HG03095 (cell line): ENCODE measurements at regions not wholly inside any gene's neighbourhood (a gene's known extent, or its start where the extent isn't known, plus 50 kb on each side); places are given as distances from the start of the nearest gene placed in this dataset.

Experiments used
- ATAC-seq: cut with Tn5 transposase; IDR thresholded peaks from one replicate; pipeline ENCODE4 v1.9.1; 2021; ENCODE audit warnings: moderate library complexity; ENCODE audit not compliant: unreplicated experiment

- no peak for ATAC-seq
These were observed 95.5 kb upstream of the ATP6AP2 start for GRCh38 chrX:40485102-40485826.

DNA sequence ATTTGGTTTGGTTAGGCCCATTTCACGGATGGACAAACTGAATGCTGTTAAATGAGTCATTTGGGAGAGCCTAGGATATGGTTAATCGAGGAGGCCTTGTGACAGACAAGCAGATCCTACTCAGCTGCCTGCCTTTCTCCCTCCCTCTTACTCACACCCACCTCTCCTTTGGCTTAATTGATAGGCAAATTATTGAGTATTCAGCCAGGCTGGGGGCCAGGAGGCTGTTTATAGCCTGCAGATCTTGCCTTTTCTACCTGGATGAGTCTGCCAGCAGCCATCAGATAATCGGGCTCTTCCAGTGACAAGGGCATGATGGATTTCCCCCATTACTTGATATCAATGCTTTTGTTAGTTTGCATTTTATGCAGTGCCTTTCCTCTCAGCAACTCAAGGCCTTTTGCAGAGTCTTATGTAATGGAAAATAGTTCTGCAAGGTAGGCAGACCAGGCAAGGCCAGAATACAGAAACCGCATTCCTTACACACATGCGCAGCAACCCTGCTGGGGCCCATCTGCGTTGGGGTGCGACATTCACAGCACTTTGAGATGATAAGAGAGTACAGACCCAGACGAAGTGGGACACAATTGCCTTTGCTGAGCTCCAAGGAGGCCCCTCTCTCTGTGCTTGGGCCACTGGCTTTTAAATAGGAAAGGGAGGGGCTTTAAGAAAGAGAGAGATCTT lies 96.2 kb upstream of the ATP6AP2 start:
- no peak for ATAC-seq

DNA sequence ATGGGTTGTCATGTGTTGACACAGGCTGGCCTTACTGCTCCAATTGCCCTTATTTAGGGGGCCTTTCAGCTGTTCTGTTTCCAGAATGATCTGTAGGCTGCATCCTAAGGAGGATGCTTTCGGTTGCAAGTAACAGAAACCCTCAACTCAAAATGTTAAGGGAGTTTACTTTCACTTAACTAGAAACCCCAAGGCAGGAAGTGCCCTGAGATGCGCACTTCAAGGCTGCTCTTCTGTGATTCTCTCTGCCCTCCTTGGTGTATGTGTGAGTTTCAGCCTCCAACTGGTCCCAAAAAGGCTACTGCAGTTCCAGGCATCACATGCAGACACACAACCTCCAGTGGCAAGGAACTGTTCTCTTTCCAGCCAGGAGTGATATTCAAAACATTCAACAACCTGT lies 97.3 kb upstream of the ATP6AP2 start:
- no peak for ATAC-seq

- ATAC-seq: no peak
These were observed 100.9 kb upstream of the ATP6AP2 start for GRCh38 chrX:40479777-40480318.

DNA sequence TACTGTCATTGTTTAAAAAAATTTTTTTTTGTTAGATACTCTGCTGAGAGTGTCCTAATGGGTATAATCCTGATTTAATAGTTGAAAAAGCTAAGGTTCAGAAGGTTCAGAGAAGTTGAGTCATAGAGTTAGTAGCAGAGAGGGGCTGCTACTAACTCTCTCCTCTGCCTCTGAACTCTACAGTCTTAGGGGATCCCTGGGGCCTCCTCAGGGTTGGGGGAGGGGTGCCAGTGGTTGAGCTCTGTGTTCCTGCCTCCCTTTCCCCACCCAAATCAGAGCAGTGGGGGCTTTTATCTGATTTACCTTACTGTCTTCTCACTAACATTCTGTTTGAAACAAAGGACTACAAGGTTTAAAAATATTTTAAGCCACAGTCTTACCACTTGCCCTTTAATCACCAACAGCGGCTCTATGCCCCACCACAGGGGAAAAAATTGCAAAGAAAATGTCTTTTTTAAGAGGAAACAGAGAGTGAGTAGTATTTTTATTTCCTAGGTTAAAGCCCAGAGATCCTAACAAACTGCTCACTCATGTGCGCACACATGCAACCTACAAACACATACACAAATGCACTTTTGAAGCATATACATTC lies 102.2 kb upstream of the ATP6AP2 start:
- no peak for ATAC-seq

DNA sequence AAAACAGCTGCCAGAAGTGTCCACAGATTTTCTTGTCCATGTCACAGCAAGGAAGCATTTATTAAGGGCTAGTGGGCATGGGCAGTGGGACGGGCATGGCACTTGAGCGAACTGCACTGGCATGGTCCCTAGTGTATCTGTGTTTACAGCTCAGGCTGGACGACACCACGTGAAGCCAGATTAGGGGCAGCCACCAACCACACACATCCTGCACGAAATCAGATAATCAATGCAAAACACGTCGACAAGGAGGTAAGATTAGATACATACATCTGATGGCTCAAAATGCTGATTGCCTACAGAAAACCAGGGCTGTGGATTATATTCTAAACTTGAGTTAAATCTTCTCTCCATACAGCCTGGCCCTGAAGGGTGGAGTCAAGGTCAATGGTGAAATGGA lies 103.8 kb upstream of the ATP6AP2 start:
- ATAC-seq: no peak

DNA sequence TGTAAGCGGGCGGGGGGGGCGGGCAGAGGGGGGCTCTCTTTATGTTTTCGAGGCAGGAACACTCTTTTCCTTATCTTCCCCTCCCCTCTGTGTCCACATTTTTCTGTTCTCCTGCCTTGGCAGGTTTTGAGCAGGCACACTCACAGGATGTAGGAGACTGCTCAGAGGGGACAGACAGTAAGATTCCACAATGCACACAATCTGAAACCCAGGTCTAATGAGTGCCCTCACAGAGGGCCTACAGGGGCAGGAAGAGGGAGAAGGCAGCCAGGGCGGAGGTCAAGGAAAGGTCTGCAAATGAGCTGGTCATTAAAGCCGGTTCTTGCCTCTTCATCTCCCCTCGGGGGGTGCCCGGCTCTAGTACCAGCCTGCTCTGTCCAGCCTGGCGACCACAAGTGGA lies 106.1 kb upstream of the ATP6AP2 start:
- ATAC-seq: no peak

DNA sequence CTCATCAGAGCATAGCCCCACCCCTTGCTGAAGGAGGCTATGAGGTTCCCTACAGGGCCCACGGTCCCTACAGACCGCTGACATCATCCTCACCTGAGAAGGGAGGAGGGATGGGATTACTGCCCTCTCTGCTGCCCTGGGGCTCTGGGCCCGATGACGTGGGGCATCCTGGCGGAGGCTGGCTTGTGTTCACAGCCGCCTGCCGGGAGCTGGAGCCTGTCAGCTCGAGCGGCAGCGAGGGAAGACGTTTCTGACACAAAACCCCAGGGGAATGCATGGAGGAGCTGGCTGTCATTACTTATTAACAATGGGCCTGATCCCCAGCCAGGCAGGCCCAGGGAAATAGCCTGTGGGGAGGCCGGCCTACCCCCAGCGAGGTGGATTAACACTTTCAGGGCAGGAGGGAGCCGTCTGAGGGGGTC lies 106.6 kb upstream of the ATP6AP2 start:
- ATAC-seq: no peak

DNA sequence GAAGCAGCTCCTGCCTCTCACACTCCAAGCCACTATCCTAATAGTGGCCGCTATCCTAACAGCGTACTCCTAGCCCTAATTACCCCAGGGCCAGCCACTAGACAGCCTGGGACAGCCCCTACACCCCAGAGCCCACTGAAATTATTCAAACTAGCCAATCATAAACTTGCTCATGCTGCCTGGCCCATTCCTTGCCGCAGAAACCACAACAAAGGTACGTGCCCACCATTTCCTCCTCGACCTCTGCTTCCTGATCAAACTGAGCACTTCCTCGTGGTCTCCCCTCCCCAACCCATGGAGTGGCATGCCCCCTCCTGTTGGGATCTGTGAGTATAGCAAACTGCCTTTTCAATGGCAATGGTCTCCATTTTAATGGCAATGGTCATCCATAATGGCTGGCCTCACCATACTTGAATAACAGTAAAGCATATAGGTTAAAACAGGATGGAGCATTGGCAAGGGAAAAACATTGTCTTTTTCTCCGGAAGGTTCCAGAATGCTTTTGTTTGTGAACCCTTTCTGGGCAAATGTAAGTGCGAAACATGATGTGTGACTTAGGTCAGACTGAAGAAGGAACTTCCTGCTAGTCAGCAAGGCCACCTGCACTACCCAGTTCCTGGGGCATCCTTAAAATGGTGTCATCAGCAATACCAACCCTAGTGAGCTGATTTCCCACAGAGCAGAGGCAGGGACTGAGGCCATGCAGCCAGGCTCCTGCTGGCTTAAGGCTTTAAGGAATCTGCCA lies 107.1 kb upstream of the ATP6AP2 start:
- no peak for ATAC-seq

DNA sequence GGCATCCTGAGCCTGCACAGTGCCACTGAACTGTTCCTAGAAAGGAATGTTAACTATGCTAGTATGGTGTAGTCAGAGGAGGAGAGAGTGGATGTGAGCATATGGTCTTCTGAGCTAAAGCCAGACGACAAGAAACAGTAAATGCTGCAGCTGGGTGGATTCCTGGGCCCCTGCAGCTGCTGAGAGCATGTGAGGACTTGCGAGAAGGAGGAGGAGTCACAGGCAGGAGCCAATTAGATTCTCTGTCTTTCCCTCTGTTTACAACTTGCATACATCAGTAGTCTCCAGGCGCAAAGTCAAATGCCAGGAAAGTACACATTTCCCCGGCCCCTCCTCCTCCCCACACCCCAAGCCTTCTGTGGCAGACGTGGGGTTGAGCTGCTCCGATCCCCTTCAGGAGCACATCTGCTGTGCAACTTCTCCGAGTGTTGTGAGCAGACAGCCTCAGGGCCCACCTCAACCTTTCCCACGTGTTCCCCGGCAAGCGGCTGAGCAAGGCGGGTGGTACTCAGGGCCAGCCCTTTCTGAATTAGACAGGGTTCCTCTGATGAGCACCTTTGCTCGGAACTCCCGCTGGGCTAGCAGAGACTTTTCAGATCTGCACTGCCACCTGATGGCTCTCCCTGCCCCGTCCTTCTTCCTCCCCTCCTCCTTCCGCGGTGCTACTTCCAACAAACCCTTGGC lies 108.7 kb upstream of the ATP6AP2 start:
- peak; percentile 46 for ATAC-seq

DNA sequence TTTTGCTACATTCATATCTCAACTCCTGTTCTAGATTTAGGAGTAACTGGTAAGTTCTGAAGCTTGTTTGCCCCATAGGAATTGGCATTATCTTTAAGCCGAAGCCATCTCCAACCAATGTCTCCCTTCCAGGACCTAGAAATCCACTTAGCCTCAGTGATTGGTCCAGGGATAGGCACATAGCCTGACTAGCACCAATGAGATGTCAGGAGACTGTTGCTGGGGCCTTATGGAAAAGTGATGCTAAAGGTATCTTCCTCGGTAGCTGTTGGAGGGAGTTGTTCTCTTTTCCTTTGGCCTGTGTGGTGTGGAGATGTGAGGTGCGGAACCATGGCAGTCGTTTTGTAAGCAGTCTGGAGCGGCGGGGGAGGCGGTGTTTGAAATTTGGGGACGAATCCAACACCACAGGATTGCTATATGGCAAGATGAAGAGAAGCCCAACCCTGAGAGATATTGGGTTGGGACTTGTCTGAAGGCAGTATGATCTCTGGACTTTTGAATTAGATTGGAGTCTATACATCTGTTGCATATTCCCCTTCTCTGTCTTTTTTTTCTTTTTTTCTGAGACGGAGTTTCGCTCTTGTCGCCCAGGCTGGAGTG lies 109.8 kb upstream of the ATP6AP2 start:
- no peak for ATAC-seq

- no peak for ATAC-seq
These were observed 111.5 kb upstream of the ATP6AP2 start for GRCh38 chrX:40469316-40469715.

DNA sequence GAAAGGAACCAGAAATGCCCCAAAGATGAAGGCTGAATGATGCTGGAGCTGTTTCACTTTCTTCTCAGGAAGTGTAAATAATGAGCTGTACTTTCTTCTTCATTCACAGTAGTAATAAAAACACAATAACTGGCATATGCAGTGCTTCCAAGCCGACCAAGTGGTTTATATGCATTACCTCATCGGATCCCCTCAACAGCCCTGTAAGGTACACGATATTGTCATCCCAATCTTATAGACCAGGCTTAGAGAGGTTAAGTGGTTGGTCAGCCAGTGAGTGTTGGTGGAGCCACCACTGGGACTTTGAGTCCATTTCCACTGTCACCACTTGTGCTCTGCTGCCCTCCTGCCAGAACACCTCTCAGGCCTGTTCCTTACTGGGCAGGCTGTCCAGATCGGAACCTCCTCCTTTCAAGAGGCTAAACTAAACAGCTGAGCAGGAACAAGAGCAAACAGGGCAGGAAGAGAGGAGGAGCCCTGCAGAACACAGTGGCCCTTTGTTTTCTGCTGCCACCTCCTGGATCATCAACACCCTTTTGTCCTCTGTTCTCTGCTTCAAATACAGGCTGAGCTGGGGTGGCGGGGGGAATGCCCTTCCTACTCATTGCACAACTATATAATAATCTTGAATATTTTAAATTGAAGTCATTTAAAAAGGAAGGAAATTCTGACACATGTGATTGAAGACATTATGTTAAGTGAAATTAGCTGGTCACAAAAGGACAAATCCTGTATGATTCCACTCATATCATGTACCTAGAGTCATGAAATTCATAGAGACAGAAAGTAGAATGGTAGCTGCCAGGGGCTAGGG lies 112.5 kb upstream of the ATP6AP2 start:
- ATAC-seq: peak; percentile 56

DNA sequence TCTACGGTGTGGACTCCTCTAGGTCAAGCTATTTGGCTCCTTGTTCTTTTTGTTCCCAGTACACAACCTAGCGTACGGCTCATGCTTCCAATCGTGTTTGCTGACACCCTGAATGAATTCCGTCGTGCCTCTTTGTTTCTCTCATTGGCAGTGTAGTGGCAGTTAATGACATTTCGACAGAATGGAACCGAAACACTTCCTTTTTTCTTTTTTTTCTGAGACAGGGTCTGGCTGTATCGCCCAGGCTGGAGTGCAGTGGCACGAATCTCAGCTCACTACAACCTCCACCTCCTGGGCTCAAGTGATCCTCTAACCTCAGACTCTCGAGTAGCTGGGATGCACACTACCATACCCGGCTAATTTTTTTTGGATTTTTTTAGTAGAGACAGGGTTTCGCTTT lies 113.3 kb upstream of the ATP6AP2 start:
- no peak for ATAC-seq

- no peak for ATAC-seq
These were observed 114.8 kb upstream of the ATP6AP2 start for GRCh38 chrX:40465735-40466551.

GRCh38 chrX:40462795-40463194 lies 118.0 kb upstream of the ATP6AP2 start:
- no peak for ATAC-seq

GRCh38 chrX:40460926-40461325 lies 119.8 kb upstream of the ATP6AP2 start:
- ATAC-seq: no peak

GRCh38 chrX:40459571-40460158 lies 121.1 kb upstream of the ATP6AP2 start:
- ATAC-seq: no peak
